Keratinocyte (primary cell): ENCODE measurements at regions not wholly inside any gene's neighbourhood (a gene's known extent, or its start where the extent isn't known, plus 50 kb on each side); places are given as distances from the start of the nearest gene placed in this dataset.

ENCODE experiments used
- EZH2 ChIP-seq: IDR thresholded peaks from one replicate; pipeline ENCODE4 v1.6.1; 2012; ENCODE audit warnings: inconsistent platforms, mild to moderate bottlenecking, low read length, moderate library complexity
- TF ChIP-seq, protein P1 (sequence below), 3 experiments: IDR thresholded peaks in 1 of 3; conservative IDR thresholded peaks in 1 of 3; optimal IDR thresholded peaks in 1 of 3; 2 replicates in 2 of 3; 3 replicates in 1 of 3; pipeline versions ENCODE3 to v1.5.1; 2011; ENCODE audit warnings: low read length in 3 of 3, mild to moderate bottlenecking in 3 of 3, moderate library complexity in 2 of 3, control low read depth in 1 of 3, inconsistent platforms in 1 of 3; ENCODE audit not compliant: insufficient read depth in 2 of 3; ENCODE audit errors: extremely low read depth in 1 of 3

- TF ChIP-seq, protein P1, sequence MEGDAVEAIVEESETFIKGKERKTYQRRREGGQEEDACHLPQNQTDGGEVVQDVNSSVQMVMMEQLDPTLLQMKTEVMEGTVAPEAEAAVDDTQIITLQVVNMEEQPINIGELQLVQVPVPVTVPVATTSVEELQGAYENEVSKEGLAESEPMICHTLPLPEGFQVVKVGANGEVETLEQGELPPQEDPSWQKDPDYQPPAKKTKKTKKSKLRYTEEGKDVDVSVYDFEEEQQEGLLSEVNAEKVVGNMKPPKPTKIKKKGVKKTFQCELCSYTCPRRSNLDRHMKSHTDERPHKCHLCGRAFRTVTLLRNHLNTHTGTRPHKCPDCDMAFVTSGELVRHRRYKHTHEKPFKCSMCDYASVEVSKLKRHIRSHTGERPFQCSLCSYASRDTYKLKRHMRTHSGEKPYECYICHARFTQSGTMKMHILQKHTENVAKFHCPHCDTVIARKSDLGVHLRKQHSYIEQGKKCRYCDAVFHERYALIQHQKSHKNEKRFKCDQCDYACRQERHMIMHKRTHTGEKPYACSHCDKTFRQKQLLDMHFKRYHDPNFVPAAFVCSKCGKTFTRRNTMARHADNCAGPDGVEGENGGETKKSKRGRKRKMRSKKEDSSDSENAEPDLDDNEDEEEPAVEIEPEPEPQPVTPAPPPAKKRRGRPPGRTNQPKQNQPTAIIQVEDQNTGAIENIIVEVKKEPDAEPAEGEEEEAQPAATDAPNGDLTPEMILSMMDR (optimal IDR thresholded peaks at IDR 0.05 in 1 of 3, IDR thresholded peaks at IDR 0.05 in 1 of 3, conservative IDR thresholded peaks at IDR 0.05 in 1 of 3; ENCODE audit: extremely low read depth in 1 of 3, insufficient read depth in 2 of 3, low read length in 3 of 3) = no peak
- no peak for TF ChIP-seq EZH2
Measured at GRCh38 chr4:126475730-126476129, 1157.0 kb upstream of the INTU start.
